Spleen (tissue), 11 donors: ENCODE measurements at regions not wholly inside any gene's neighbourhood (a gene's known extent, or its start where the extent isn't known, plus 50 kb on each side); places are given as distances from the start of the nearest gene placed in this dataset.

Experiments
- DNase-seq: peaks from one replicate; pipeline ENCODE4 v3.0.0-alpha.2; 2020
- H3K27ac ChIP-seq, 8 donors: fragments of 200-600 bp; sonication (generic) in 7 of 8; 1 replicate in 4 of 8; 2 replicates in 4 of 8; pipeline versions ENCODE4 v1.5.0 to v1.8.0; 2016 to 2021; ENCODE audit warnings: inconsistent platforms in 4 of 8, mild to moderate bottlenecking in 4 of 8, moderate library complexity in 1 of 8
- H3K27me3 ChIP-seq, 7 donors: fragments of 200-600 bp; sonication (generic) in 6 of 7; replicated peaks in 1 of 7; 1 replicate in 4 of 7; 2 replicates in 3 of 7; pipeline versions ENCODE4 v1.5.0 to v1.8.0; 2016 to 2021; ENCODE audit warnings: inconsistent platforms in 3 of 7, mild to moderate bottlenecking in 1 of 7
- H3K36me3 ChIP-seq, 6 donors: fragments of 200-600 bp; sonication (generic) in 5 of 6; 1 replicate in 4 of 6; 2 replicates in 2 of 6; pipeline versions ENCODE4 v1.5.0 to v1.8.0; 2016 to 2021; ENCODE audit warnings: inconsistent platforms in 2 of 6
- H3K4me1 ChIP-seq, 6 donors: fragments of 200-600 bp; sonication (generic) in 5 of 6; 1 replicate in 3 of 6; 2 replicates in 3 of 6; pipeline versions ENCODE4 v1.5.0 to v1.8.0; 2016 to 2021; ENCODE audit warnings: inconsistent platforms in 3 of 6
- H3K4me3 ChIP-seq, 8 donors: fragments of 200-600 bp; sonication (generic) in 7 of 8; 1 replicate in 4 of 8; 2 replicates in 4 of 8; pipeline versions ENCODE4 v1.5.0 to v1.8.0; 2016 to 2021; ENCODE audit warnings: inconsistent platforms in 4 of 8, mild to moderate bottlenecking in 4 of 8, moderate library complexity in 2 of 8
- H3K9me3 ChIP-seq, 8 donors: fragments of 200-600 bp; sonication (generic) in 7 of 8; 1 replicate in 4 of 8; 2 replicates in 4 of 8; pipeline versions ENCODE4 v1.5.0 to v1.8.0; 2016 to 2021; ENCODE audit warnings: inconsistent platforms in 4 of 8
- CTCF ChIP-seq, 11 experiments: fragments of 200-600 bp in 7 of 11; fragments of 450-650 bp in 4 of 11; sonication (generic) in 4 of 11; IDR thresholded peaks in 8 of 11; conservative IDR thresholded peaks in 3 of 11; 1 replicate in 7 of 11; 2 replicates in 4 of 11; pipeline versions ENCODE4 v1.4.0 to v1.8.0; 2016 to 2021; ENCODE audit warnings: antibody characterized with exemption in 11 of 11, inconsistent platforms in 4 of 11, mild to moderate bottlenecking in 1 of 11
- POLR2A ChIP-seq, 3 donors: fragments of 450-650 bp; IDR thresholded peaks; one replicate each; pipeline ENCODE4 v1.5.1; 2017; ENCODE audit warnings: antibody characterized with exemption in 3 of 3, mild to moderate bottlenecking in 1 of 3
- POLR2AphosphoS5 ChIP-seq, 3 donors: sonication (generic); formaldehyde crosslinking; IDR thresholded peaks; one replicate each; pipeline ENCODE4 v1.5.1; 2017; ENCODE audit warnings: antibody characterized with exemption in 3 of 3
- WGBS, 5 donors: extraction: QIAGEN DNeasy Blood & Tissue Kit in 3 of 5; methylation state at CpG; one replicate each; pipeline versions ENCODE4 v1.1.5 to v1.1.7; 2013 to 2018; 5-methylcytosine and 5-hydroxymethylcytosine counted together
- intact Hi-C: fragments of 100-400 bp; cut with DNase I; formaldehyde crosslinking; loops from one replicate; pipeline ENCODE4 v1.15.0; 2023; ENCODE audit warnings: low total_unique reads
- donor health status: healthy with polysubstance abuse.
- donor health status: DM: no; HTN: no; CAD: no; lungs with moderate emphysema.
- donor health status: DM: no; HTN: no; CAD: no.
- donor health status: Bipolar disorder and iron deficiency.
- donor health status: healthy.
- donor health status: DM: no; HTN: no; CAD: no.
- donor health status: DM: yes; HTN: yes; CAD: no.

- Histone ChIP-seq H3K4me1 (no peaks in the 10 kb centered on the region), H3K9me3 (peaks cover 0 to 8% (median 1%) of the 10 kb centered on the region in 8 donors), H3K4me3 (no peak overlapping the region), H3K27ac (no peak overlapping the region), H3K36me3 (no peaks in the 10 kb centered on the region), H3K27me3 (no peaks in the 10 kb centered on the region)
- WGBS, 5 donors, result 35 to 50% (median 40%) methylated on average over 3 of the region's 3 CpGs
- no peak for DNase-seq
- intact Hi-C loops, result no loop called here
- TF ChIP-seq POLR2A (IDR thresholded peaks at IDR 0.05), result no peak
- TF ChIP-seq POLR2AphosphoS5 (IDR thresholded peaks at IDR 0.05), result no peak
- TF ChIP-seq CTCF (IDR thresholded peaks at IDR 0.05 in 8 of 11, conservative IDR thresholded peaks at IDR 0.05 in 3 of 11), result no peak
These were observed 537.1 kb upstream of the SEL1L start for GRCh38 chr14:82070753-82071152.

DNA sequence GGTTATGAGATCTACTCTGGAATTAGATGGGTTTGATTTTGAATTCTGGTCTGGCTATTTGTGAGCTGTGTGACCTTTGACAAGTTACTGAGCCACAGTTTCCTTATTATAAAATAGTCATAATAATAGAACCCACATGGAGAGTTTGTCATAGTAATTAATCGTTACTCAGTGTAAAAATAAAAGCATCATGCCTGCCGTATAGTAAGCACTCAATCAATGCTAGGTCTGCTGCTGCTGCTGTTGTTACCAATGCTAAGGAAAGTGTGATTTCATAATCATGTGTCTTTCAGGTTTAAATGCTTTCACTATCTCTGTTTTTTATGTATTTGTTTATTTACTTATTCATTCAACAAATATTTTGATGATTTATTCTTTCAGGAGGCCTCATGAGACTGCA is 539.9 kb upstream of the SEL1L start:
- H3K4me1 ChIP-seq, result no peaks in the 10 kb centered on the region
- 71 to 85% (median 75%) methylated on average over 2 of the region's 2 CpGs for WGBS, 5 donors
- H3K27ac ChIP-seq, result no peak overlapping the region
- no peak overlapping the region for H3K4me3 ChIP-seq
- intact Hi-C loops, result no loop called here
- no peak for TF ChIP-seq POLR2A (IDR thresholded peaks at IDR 0.05)
- no peak for TF ChIP-seq CTCF (IDR thresholded peaks at IDR 0.05 in 8 of 11, conservative IDR thresholded peaks at IDR 0.05 in 3 of 11)
- TF ChIP-seq POLR2AphosphoS5 (IDR thresholded peaks at IDR 0.05), result no peak
- DNase-seq, result no peak
- H3K27me3 ChIP-seq, result no peaks in the 10 kb centered on the region
- H3K36me3 ChIP-seq, result no peaks in the 10 kb centered on the region
- H3K9me3 ChIP-seq, result peaks cover 0 to 10% (median 0%) of the 10 kb centered on the region in 8 donors

DNA sequence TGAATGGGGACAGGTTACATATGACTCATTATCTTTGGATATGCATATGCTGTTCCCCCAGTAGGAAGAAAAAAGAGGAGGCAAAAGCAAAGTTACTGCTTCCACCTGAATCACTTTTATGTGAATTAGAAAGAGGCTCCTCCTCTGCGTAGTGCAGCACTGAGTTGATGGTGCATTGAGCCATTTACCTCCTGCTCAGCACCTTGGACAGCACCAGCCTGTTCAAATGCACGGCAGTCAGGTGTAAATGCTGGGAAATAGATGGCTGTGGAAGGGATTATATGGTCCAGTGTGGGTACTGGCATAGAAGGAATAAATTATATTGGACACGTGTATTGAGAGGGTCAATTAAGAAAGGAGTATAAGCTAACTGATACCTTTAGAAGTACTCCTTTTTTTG is 541.9 kb upstream of the SEL1L start:
- TF ChIP-seq POLR2A (IDR thresholded peaks at IDR 0.05) (no peak), CTCF (IDR thresholded peaks at IDR 0.05 in 8 of 11, conservative IDR thresholded peaks at IDR 0.05 in 3 of 11) (no peak), POLR2AphosphoS5 (IDR thresholded peaks at IDR 0.05) (no peak)
- no peak overlapping the region for H3K4me3 ChIP-seq
- 11 to 20% (median 13%) methylated on average over 3 of the region's 3 CpGs for WGBS, 5 donors
- H3K4me1 ChIP-seq, result no peaks in the 10 kb centered on the region
- intact Hi-C loops, result no loop called here
- H3K27me3 ChIP-seq, result no peaks in the 10 kb centered on the region
- no peak overlapping the region for H3K27ac ChIP-seq
- no peak for DNase-seq
- no peaks in the 10 kb centered on the region for H3K36me3 ChIP-seq
- H3K9me3 ChIP-seq, result peaks cover 0 to 13% (median 0%) of the 10 kb centered on the region in 8 donors

DNA sequence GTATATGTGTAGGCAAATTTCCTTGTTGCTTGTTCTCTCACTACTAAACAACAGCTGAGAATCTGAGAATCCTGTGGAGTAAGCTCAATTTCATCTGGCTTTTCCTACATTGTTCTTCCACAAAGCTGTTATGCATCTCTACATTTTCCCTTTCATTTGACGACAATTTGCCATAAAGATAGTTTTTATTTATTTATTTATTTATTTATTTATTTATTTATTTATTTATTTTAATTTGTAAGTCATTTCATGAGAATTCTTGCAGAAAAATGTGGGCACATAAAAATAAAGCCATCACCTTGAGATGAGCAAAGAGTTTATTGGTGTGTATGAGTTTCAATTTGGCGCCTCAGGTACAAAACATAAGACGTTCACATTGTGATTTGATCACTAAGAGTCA is 545.9 kb upstream of the SEL1L start:
- 81 to 93% (median 90%) methylated on average over 3 of the region's 3 CpGs for WGBS, 5 donors
- TF ChIP-seq POLR2AphosphoS5 (IDR thresholded peaks at IDR 0.05) (no peak), CTCF (IDR thresholded peaks at IDR 0.05 in 8 of 11, conservative IDR thresholded peaks at IDR 0.05 in 3 of 11) (no peak), POLR2A (IDR thresholded peaks at IDR 0.05) (no peak)
- Histone ChIP-seq H3K9me3 (peaks cover 0 to 13% (median 0%) of the 10 kb centered on the region in 8 donors), H3K4me1 (no peaks in the 10 kb centered on the region), H3K27ac (no peak overlapping the region), H3K36me3 (no peaks in the 10 kb centered on the region), H3K27me3 (no peaks in the 10 kb centered on the region), H3K4me3 (no peak overlapping the region)
- no peak for DNase-seq
- intact Hi-C loops, result no loop called here
